GM12892 (cell line): ENCODE measurements at regions not wholly inside any gene's neighbourhood (a gene's known extent, or its start where the extent isn't known, plus 50 kb on each side); places are given as distances from the start of the nearest gene placed in this dataset.

Experiments used
- POLR2A ChIP-seq: IDR thresholded peaks from 2 replicates; pipeline ENCODE4 v1.6.1; 2011; ENCODE audit warnings: low read depth, low read length, control low read depth
- POLR2AphosphoS5 ChIP-seq: IDR thresholded peaks from 2 replicates; pipeline ENCODE4 v1.6.1; 2011; ENCODE audit warnings: low read depth, low read length, control low read depth

DNA sequence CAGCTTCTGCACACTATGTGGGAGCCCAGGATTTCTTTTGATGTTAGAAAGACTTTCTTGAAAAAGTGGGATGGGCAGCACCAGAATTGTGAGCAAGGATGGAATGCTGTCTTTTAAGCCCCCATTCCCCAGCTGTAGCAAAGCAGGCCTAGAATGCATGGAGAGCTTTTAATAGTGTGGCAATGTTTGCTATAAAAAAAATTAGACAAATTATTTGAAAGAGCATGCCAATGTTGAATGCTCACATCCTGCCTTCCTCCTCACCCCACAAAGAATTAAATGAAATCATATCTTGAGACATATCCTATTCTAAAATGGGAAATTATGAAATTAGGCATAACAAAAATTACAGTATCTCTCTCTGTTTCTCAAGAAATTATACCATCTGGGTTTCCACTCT lies 154.7 kb downstream of the C11orf91 start:
- TF ChIP-seq POLR2AphosphoS5 (no peak), POLR2A (no peak)
